OCI-LY7 (cell line): ENCODE measurements at regions not wholly inside any gene's neighbourhood (a gene's known extent, or its start where the extent isn't known, plus 50 kb on each side); places are given as distances from the start of the nearest gene placed in this dataset.

Experiments
- BruUV-seq: library from RNA; stranded (reverse); fragments of 400-500 nt; replicated peaks from 2 replicates; lab custom pipeline; 2021; lab: Mats Ljungman, UMichigan
- CTCF ChIA-PET: fragments of 300-600 bp; sonication (Branson Sonifier 250); formaldehyde crosslinking; loops from one replicate; lab custom pipeline; 2022; ENCODE audit warnings: antibody characterized with exemption; ENCODE audit not compliant: unreplicated experiment; lab: Charles Lee
- POLR2A ChIA-PET: fragments of 300-600 bp; sonication (Branson Sonifier 250); formaldehyde crosslinking; loops from one replicate; lab custom pipeline; 2022; ENCODE audit warnings: antibody characterized with exemption; lab: Charles Lee
- DNase-seq: peaks from one replicate; pipeline ENCODE4 v3.0.0-alpha.2; 2015; ENCODE audit warnings: low spot score
- H2AFZ ChIP-seq: fragments of 200-600 bp; sonication (generic), shearing (Covaris generic); 2 replicates; pipeline ENCODE4 v1.6.1; 2014; ENCODE audit warnings: mild to moderate bottlenecking, antibody characterized with exemption, low read length, moderate library complexity
- H3K27ac ChIP-seq: fragments of 200-600 bp; sonication (generic); 2 replicates; pipeline ENCODE4 v1.5.1; 2014; ENCODE audit warnings: mixed run types, low read depth, mild to moderate bottlenecking, moderate library complexity, low read length, inconsistent platforms; ENCODE audit not compliant: poor library complexity, severe bottlenecking
- H3K36me3 ChIP-seq: fragments of 200-600 bp; sonication (generic); 2 replicates; pipeline ENCODE4 v1.6.1; 2014; ENCODE audit warnings: mild to moderate bottlenecking, antibody characterized with exemption, low read length, moderate library complexity, mixed read lengths; ENCODE audit not compliant: insufficient read depth
- H3K4me1 ChIP-seq: fragments of 200-600 bp; sonication (generic); 2 replicates; pipeline ENCODE4 v1.5.1; 2014; ENCODE audit warnings: mild to moderate bottlenecking, low read length; ENCODE audit not compliant: insufficient read depth, poor library complexity, severe bottlenecking
- H3K4me2 ChIP-seq: fragments of 200-600 bp; sonication (generic); 2 replicates; pipeline ENCODE4 v1.6.1; 2014; ENCODE audit warnings: mild to moderate bottlenecking, low read length
- H3K4me3 ChIP-seq: fragments of 200-600 bp; sonication (generic); 2 replicates; pipeline ENCODE4 v1.5.1; 2014; ENCODE audit warnings: mild to moderate bottlenecking, low read depth, low read length; ENCODE audit not compliant: poor library complexity, severe bottlenecking
- H3K79me2 ChIP-seq: fragments of 200-600 bp; sonication (generic); 2 replicates; pipeline ENCODE4 v1.6.1; 2016; ENCODE audit warnings: low read depth, mild to moderate bottlenecking, low read length, moderate library complexity, mixed read lengths; ENCODE audit not compliant: insufficient read depth
- H3K9me2 ChIP-seq: fragments of 200-600 bp; sonication (generic); 2 replicates; pipeline ENCODE4 v1.6.1; 2016; ENCODE audit warnings: mild to moderate bottlenecking, low read length, mixed read lengths; ENCODE audit not compliant: insufficient read depth
- H3K9me3 ChIP-seq: fragments of 200-600 bp; sonication (generic); 2 replicates; pipeline ENCODE4 v1.6.1; 2014; ENCODE audit warnings: mild to moderate bottlenecking, mixed run types, low read length, mixed read lengths
- H4K20me1 ChIP-seq: fragments of 200-600 bp; sonication (generic); 2 replicates; pipeline ENCODE4 v1.6.1; 2014; ENCODE audit warnings: mild to moderate bottlenecking, antibody characterized with exemption, low read length, moderate library complexity, mixed read lengths; ENCODE audit not compliant: insufficient read depth
- EZH2phosphoT487 ChIP-seq: fragments of 200-600 bp; sonication (generic); IDR thresholded peaks from 2 replicates; pipeline ENCODE4 v1.6.1; 2018; ENCODE audit warnings: low read depth, borderline replicate concordance, mild to moderate bottlenecking, mixed run types, antibody characterized with exemption, low read length, moderate library complexity, mixed read lengths
- intact Hi-C: fragments of 100-400 bp; cut with micrococcal nuclease; formaldehyde crosslinking; loops from one replicate; pipeline ENCODE4 v1.10.0; 2022; ENCODE audit not compliant: unreplicated experiment
- TF ChIP-seq, protein P1 (sequence below): fragments of 200-600 bp; sonication (generic); conservative IDR thresholded peaks from 2 replicates; pipeline ENCODE4 v1.5.1; 2014; ENCODE audit warnings: mild to moderate bottlenecking, antibody characterized with exemption, low read length, moderate library complexity, mixed read lengths

DNA sequence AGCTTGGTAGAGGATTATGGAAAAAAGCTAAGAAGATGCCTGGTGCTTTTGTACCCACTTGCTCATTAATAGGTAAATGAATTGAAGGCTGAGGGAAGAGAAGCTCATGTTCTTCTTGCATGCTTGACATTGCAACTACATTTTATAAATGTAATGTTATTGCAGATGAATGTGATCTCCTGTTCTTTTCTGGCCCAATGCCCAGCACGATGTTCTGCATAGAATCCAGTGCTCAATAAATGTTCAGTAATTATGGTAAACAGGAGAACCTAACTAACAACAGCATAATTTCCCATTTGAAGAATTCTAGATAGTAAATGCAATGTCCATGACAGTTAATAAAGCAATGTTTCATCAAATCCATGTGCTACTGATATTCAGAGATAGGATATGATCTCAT, 638.2 kb upstream of the SOX9 start:
- Histone ChIP-seq H3K36me3 (no peaks in the 10 kb centered on the region), H3K27ac (no peak overlapping the region), H2AFZ (no peak overlapping the region), H3K4me2 (no peak overlapping the region), H3K4me1 (no peaks in the 10 kb centered on the region), H3K79me2 (no peaks in the 10 kb centered on the region), H3K4me3 (no peak overlapping the region), H3K9me3 (no peaks in the 10 kb centered on the region), H4K20me1 (no peaks in the 10 kb centered on the region), H3K9me2 (no peaks in the 10 kb centered on the region)
- no peak for DNase-seq
- no TSS peak for BruUV-seq
- ChIA-PET POLR2A (interaction anchor here (0.6 to 1.0 kb wide), 2 partner anchors 13 to 20 kb away, joined by 3 to 5 read pairs; no protein-coding TSS in a partner anchor), CTCF (no interaction called here)
- intact Hi-C loops, result no loop called here
- TF ChIP-seq, protein P1, sequence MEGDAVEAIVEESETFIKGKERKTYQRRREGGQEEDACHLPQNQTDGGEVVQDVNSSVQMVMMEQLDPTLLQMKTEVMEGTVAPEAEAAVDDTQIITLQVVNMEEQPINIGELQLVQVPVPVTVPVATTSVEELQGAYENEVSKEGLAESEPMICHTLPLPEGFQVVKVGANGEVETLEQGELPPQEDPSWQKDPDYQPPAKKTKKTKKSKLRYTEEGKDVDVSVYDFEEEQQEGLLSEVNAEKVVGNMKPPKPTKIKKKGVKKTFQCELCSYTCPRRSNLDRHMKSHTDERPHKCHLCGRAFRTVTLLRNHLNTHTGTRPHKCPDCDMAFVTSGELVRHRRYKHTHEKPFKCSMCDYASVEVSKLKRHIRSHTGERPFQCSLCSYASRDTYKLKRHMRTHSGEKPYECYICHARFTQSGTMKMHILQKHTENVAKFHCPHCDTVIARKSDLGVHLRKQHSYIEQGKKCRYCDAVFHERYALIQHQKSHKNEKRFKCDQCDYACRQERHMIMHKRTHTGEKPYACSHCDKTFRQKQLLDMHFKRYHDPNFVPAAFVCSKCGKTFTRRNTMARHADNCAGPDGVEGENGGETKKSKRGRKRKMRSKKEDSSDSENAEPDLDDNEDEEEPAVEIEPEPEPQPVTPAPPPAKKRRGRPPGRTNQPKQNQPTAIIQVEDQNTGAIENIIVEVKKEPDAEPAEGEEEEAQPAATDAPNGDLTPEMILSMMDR, result no peak
- TF ChIP-seq EZH2phosphoT487, result no peak

DNA sequence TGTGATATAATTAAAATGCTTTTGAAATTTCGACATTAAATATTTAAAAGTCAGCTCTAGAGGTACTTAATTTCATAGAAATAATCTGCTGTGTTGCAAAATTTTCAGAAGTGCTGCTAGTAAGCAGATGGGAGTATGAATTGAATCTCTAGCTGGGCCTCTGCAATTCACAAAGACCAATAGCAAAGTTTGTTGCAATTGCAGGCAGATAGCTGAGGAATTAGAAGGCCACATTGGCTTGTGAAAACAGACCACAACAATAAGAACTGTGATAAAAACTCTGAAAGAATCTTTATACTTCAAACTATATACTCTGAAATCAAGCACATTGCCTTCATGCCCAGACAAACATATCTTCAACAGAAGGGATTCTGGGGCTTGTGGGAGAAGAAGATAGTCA, 636.3 kb upstream of the SOX9 start:
- Histone ChIP-seq H3K36me3 (no peaks in the 10 kb centered on the region), H3K27ac (no peak overlapping the region), H3K4me1 (no peaks in the 10 kb centered on the region), H2AFZ (no peak overlapping the region), H3K9me2 (no peaks in the 10 kb centered on the region), H3K9me3 (no peaks in the 10 kb centered on the region), H3K4me2 (no peak overlapping the region), H3K79me2 (no peaks in the 10 kb centered on the region), H3K4me3 (no peak overlapping the region), H4K20me1 (no peaks in the 10 kb centered on the region)
- DNase-seq, result no peak
- no TSS peak for BruUV-seq
- ChIA-PET CTCF (no interaction called here), POLR2A (interaction anchor here (0.6 to 2.0 kb wide), 3 partner anchors 11 to 1855 kb away, joined by 3 to 10 read pairs (median 6); no protein-coding TSS in a partner anchor)
- intact Hi-C loops, result no loop called here
- no peak for TF ChIP-seq EZH2phosphoT487
- TF ChIP-seq, protein P1, result no peak

DNA sequence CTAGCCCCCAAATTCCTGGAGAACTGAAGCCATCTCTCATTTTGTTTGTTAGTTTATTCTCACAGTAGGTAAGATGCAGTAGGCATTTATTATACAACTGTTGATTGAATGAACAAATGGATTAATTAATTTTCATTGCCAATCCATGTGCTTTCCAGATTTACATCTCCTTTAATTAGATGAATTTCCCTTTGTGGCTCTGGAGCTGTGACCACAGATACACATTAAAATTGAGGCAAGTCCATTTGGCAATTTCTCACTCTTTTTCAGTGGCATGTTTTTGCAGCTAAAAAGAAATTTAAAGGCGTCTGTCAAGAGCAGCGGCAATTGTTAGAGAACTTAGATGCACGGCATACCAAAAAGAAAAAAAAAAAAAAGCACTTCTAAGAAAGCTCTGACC, 635.4 kb upstream of the SOX9 start:
- CTCF ChIA-PET, result no interaction called here
- Histone ChIP-seq H3K4me3 (no peak overlapping the region), H3K79me2 (no peaks in the 10 kb centered on the region), H4K20me1 (no peaks in the 10 kb centered on the region), H3K9me2 (no peaks in the 10 kb centered on the region), H3K4me1 (no peaks in the 10 kb centered on the region), H3K36me3 (no peaks in the 10 kb centered on the region), H3K27ac (no peak overlapping the region), H3K9me3 (no peaks in the 10 kb centered on the region), H2AFZ (no peak overlapping the region), H3K4me2 (no peak overlapping the region)
- no peak for DNase-seq
- intact Hi-C loops, result no loop called here
- TF ChIP-seq, protein P1, result no peak
- TF ChIP-seq EZH2phosphoT487, result no peak
- no TSS peak for BruUV-seq
- POLR2A ChIA-PET, result interaction anchor here (2.0 kb wide), 1 partner anchor 12 kb away, joined by 10 read pairs; no protein-coding TSS in a partner anchor
